ENCODE measurements at regions not wholly inside any gene's neighbourhood (a gene's known extent, or its start where the extent isn't known, plus 50 kb on each side); places are given as distances from the start of the nearest gene placed in this dataset.

DNA sequence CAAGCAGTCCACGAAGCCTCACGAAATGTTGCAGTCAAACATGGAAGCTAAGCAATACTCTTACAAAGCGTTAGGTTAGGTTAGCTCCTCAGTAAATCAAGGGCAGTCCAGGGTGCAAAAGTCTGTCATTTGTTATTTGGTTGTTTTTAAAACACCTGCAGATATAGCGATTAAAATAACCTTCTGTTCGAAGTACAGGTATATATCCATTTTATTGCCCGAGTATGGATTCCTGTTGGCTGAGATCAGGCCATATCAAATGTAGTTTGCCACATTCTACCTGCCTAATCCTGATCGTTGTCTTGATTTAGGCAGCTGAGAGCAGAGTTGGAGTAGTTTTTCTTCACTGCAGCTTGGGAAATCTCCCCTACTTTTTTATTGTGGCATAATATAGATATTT, 99.5 kb upstream of the EPB41L3 start:
- no peak for TF ChIP-seq CTCF (IDR thresholded peaks at IDR 0.05)
- TF ChIP-seq POLR2AphosphoS5 (IDR thresholded peaks at IDR 0.05) = no peak
- TF ChIP-seq POLR2A (IDR thresholded peaks at IDR 0.05) = no peak
- TF ChIP-seq EP300 (IDR thresholded peaks at IDR 0.05) = no peak
